ENCODE measurements at regions not wholly inside any gene's neighbourhood (a gene's known extent, or its start where the extent isn't known, plus 50 kb on each side); places are given as distances from the start of the nearest gene placed in this dataset.

GRCh38 chr3:31422237-31422636 lies 110.5 kb upstream of the STT3B start:
- no peak for TF ChIP-seq JUND (IDR thresholded peaks at IDR 0.05)
- TF ChIP-seq, protein P1, sequence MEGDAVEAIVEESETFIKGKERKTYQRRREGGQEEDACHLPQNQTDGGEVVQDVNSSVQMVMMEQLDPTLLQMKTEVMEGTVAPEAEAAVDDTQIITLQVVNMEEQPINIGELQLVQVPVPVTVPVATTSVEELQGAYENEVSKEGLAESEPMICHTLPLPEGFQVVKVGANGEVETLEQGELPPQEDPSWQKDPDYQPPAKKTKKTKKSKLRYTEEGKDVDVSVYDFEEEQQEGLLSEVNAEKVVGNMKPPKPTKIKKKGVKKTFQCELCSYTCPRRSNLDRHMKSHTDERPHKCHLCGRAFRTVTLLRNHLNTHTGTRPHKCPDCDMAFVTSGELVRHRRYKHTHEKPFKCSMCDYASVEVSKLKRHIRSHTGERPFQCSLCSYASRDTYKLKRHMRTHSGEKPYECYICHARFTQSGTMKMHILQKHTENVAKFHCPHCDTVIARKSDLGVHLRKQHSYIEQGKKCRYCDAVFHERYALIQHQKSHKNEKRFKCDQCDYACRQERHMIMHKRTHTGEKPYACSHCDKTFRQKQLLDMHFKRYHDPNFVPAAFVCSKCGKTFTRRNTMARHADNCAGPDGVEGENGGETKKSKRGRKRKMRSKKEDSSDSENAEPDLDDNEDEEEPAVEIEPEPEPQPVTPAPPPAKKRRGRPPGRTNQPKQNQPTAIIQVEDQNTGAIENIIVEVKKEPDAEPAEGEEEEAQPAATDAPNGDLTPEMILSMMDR (IDR thresholded peaks at IDR 0.05 in 2 of 3, conservative IDR thresholded peaks at IDR 0.05 in 1 of 3; ENCODE audit: borderline replicate concordance in 1 of 3, insufficient read depth in 1 of 3, low read depth in 2 of 3, low read length in 2 of 3), result no peak
- no peak for TF ChIP-seq POLR2A (IDR thresholded peaks at IDR 0.05; ENCODE audit: borderline replicate concordance, extremely low read depth, insufficient read depth, insufficient read length)
- no peak for TF ChIP-seq ZNF274 (IDR thresholded peaks at IDR 0.05; ENCODE audit: low read depth, low read length)
- TF ChIP-seq EGR1 (IDR thresholded peaks at IDR 0.05; ENCODE audit: low read depth), result no peak
- no peak for TF ChIP-seq POLR2AphosphoS5 (IDR thresholded peaks at IDR 0.05; ENCODE audit: low read depth, low read length)
- TF ChIP-seq SIN3A (IDR thresholded peaks at IDR 0.05; ENCODE audit: low read depth), result no peak
- TF ChIP-seq REST (IDR thresholded peaks at IDR 0.05; ENCODE audit: low read depth), result no peak
- no peak for TF ChIP-seq RAD21 (IDR thresholded peaks at IDR 0.05; ENCODE audit: low read depth)

Data from HCT116 (cell line).